ENCODE measurements at regions not wholly inside any gene's neighbourhood (a gene's known extent, or its start where the extent isn't known, plus 50 kb on each side); places are given as distances from the start of the nearest gene placed in this dataset.
"Not testable (repeated sequence)": the region's sequence is repeated elsewhere in the genome, so short reads cannot be mapped to it uniquely, and the experiment has no call there.

DNA sequence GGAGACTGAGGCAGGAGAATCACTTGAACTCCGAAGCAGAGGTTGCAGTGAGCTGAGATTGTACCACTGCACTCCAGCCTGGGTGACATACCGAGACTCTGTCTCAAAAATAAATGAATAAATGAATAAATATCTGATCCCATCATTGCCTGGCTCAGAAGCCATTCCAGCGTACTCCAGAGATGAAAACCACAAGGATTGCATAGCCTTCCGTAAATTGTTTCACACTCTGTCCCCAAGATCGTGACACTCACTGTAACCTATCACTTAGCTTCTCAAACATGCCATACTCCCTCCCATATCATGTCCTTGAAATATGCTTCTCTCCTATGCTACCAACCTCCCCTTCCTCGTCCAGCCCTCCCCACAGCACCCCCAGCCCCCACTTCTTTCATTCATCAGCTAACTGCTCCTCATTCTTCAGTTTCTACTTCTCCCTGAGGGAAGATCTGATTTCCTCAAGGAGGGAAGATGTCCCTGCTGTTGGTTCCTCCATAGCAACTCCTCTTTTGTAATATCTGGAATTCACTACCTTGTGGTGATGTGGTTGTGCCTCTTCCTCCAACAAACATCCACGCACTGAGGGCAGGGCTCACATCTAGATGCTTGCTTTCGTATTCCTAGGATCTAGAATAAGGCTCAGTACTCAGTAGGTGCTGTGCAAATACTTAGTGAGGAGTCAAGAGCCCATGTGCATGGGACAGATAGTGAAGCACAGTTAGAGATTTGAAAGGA lies 744.9 kb upstream of the TPTE start:
- TF ChIP-seq, protein P1, sequence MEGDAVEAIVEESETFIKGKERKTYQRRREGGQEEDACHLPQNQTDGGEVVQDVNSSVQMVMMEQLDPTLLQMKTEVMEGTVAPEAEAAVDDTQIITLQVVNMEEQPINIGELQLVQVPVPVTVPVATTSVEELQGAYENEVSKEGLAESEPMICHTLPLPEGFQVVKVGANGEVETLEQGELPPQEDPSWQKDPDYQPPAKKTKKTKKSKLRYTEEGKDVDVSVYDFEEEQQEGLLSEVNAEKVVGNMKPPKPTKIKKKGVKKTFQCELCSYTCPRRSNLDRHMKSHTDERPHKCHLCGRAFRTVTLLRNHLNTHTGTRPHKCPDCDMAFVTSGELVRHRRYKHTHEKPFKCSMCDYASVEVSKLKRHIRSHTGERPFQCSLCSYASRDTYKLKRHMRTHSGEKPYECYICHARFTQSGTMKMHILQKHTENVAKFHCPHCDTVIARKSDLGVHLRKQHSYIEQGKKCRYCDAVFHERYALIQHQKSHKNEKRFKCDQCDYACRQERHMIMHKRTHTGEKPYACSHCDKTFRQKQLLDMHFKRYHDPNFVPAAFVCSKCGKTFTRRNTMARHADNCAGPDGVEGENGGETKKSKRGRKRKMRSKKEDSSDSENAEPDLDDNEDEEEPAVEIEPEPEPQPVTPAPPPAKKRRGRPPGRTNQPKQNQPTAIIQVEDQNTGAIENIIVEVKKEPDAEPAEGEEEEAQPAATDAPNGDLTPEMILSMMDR (IDR thresholded peaks at IDR 0.05), result not testable (repeated sequence)
- not testable (repeated sequence) for TF ChIP-seq POLR2A (IDR thresholded peaks at IDR 0.05)
